ENCODE measurements at regions not wholly inside any gene's neighbourhood (a gene's known extent, or its start where the extent isn't known, plus 50 kb on each side); places are given as distances from the start of the nearest gene placed in this dataset.

DNA sequence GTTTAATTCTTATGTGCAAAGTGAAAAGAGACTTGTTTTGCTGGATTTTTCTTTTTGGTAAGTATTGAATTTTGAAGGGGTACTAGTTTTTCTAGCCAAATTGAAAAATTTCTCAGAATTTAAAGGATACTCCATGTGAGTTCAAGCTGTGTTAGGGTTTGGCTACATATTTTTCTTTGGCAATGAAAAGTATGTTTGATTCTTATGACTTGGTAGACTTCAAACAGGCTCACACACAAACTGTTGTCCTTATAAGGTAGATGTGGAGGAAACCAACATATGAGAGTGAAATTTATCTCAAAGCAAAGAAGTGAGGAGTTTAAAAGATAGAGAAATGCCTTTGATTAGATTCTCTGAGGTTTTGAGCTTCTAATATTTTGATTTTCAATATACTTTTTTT lies 356.7 kb downstream of the BCKDHB start:
- no peak for TF ChIP-seq POLR2A (IDR thresholded peaks at IDR 0.05; ENCODE audit: low read depth, low read length)
- no peak for TF ChIP-seq TAF1 (IDR thresholded peaks at IDR 0.05; ENCODE audit: low read depth, low read length)
- no peak for TF ChIP-seq POLR2AphosphoS5 (IDR thresholded peaks at IDR 0.05; ENCODE audit: low read depth, low read length)
- no peak for TF ChIP-seq SPI1 (IDR thresholded peaks at IDR 0.05; ENCODE audit: low read depth, low read length)

Data from GM12891 (cell line).